ENCODE measurements at regions not wholly inside any gene's neighbourhood (a gene's known extent, or its start where the extent isn't known, plus 50 kb on each side); places are given as distances from the start of the nearest gene placed in this dataset.
"Not testable (repeated sequence)": the region's sequence is repeated elsewhere in the genome, so short reads cannot be mapped to it uniquely, and the experiment has no call there.

GRCh38 chr7:91463330-91463729 lies 199.1 kb downstream of the FZD1 start:
- DNase-seq (ENCODE audit: low spot score): no peak

- DNase-seq (ENCODE audit: low spot score): peak; percentile 83
These were observed 201.4 kb downstream of the FZD1 start for GRCh38 chr7:91465595-91466061.

- DNase-seq (ENCODE audit: low spot score): no peak
These were observed 204.0 kb downstream of the FZD1 start for GRCh38 chr7:91468256-91468655.

GRCh38 chr7:91473619-91474018 lies 209.4 kb downstream of the FZD1 start:
- no peak for DNase-seq (ENCODE audit: low spot score)

GRCh38 chr7:91474074-91474473 lies 209.8 kb downstream of the FZD1 start:
- DNase-seq (ENCODE audit: low spot score): no peak

- not testable (repeated sequence) for DNase-seq (ENCODE audit: low spot score)
These were observed 216.2 kb downstream of the FZD1 start for GRCh38 chr7:91480470-91480869.

- no peak for DNase-seq (ENCODE audit: low spot score)
These were observed 227.6 kb downstream of the FZD1 start for GRCh38 chr7:91491868-91492267.

GRCh38 chr7:91492317-91492716 lies 228.1 kb downstream of the FZD1 start:
- DNase-seq (ENCODE audit: low spot score): no peak

- DNase-seq (ENCODE audit: low spot score): no peak
These were observed 228.5 kb downstream of the FZD1 start for GRCh38 chr7:91492773-91493172.

- no peak for DNase-seq (ENCODE audit: low spot score)
These were observed 230.2 kb downstream of the FZD1 start for GRCh38 chr7:91494450-91494849.

GRCh38 chr7:91496251-91496820 lies 232.1 kb downstream of the FZD1 start:
- no peak for DNase-seq (ENCODE audit: low spot score)

- DNase-seq (ENCODE audit: low spot score): not testable (repeated sequence)
These were observed 233.0 kb downstream of the FZD1 start for GRCh38 chr7:91497277-91497676.

GRCh38 chr7:91503934-91504555 lies 239.8 kb downstream of the FZD1 start:
- DNase-seq (ENCODE audit: low spot score): no peak

- DNase-seq (ENCODE audit: low spot score): no peak
These were observed 240.7 kb downstream of the FZD1 start for GRCh38 chr7:91504919-91505318.

GRCh38 chr7:91506966-91507365 lies 242.7 kb downstream of the FZD1 start:
- DNase-seq (ENCODE audit: low spot score): not testable (repeated sequence)

- not testable (repeated sequence) for DNase-seq (ENCODE audit: low spot score)
These were observed 247.6 kb downstream of the FZD1 start for GRCh38 chr7:91511861-91512260.

GRCh38 chr7:91512958-91513357 lies 248.7 kb downstream of the FZD1 start:
- no peak for DNase-seq (ENCODE audit: low spot score)

GRCh38 chr7:91514591-91514990 lies 250.4 kb downstream of the FZD1 start:
- no peak for DNase-seq (ENCODE audit: low spot score)

GRCh38 chr7:91515961-91516360 lies 251.7 kb downstream of the FZD1 start:
- DNase-seq (ENCODE audit: low spot score): no peak

- no peak for DNase-seq (ENCODE audit: low spot score)
These were observed 253.1 kb downstream of the FZD1 start for GRCh38 chr7:91517201-91517785.

- DNase-seq (ENCODE audit: low spot score): no peak
These were observed 253.8 kb downstream of the FZD1 start for GRCh38 chr7:91518058-91518457.

- DNase-seq (ENCODE audit: low spot score): no peak
These were observed 255.3 kb downstream of the FZD1 start for GRCh38 chr7:91519241-91520158.

GRCh38 chr7:91520645-91521044 lies 256.4 kb downstream of the FZD1 start:
- no peak for DNase-seq (ENCODE audit: low spot score)

Data from kidney capillary endothelial cell (primary cell).